ENCODE measurements at regions not wholly inside any gene's neighbourhood (a gene's known extent, or its start where the extent isn't known, plus 50 kb on each side); places are given as distances from the start of the nearest gene placed in this dataset.
"Not testable (repeated sequence)": the region's sequence is repeated elsewhere in the genome, so short reads cannot be mapped to it uniquely, and the experiment has no call there.

DNA sequence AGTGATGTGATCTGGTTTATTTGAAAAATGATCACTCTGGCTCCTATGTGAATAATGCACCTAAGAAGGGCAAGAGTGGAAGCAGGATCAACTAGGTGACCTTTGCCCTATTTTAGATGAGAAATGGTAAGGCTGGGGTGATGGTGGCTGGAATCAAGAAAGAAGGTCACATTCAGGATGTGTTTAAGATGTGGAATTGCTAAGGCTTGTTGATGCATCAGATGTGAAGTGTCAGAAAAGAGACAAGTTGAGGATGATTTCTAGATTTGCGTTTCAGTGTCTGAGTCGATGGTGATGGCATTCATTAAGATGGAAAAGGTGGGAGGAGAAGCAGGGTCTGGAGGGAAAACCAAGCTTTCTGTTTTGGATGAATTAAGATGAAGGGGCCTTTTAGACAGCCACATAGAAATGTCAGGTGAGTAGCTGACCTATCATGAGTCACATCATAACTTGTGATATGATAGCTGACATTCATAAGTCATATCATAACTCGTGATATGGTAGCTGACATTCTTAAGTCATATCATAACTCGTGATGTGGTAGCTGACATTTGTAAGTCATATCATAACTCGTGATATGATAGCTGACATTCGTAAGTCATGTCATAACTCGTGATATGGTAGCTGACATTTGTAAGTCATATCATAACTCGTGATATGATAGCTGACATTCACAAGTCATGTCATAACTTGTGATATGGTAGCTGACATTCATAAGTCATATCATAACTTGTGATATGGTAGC lies 101.2 kb upstream of the SEC11C start:
- DNase-seq (ENCODE audit: low spot score) = no peak

DNA sequence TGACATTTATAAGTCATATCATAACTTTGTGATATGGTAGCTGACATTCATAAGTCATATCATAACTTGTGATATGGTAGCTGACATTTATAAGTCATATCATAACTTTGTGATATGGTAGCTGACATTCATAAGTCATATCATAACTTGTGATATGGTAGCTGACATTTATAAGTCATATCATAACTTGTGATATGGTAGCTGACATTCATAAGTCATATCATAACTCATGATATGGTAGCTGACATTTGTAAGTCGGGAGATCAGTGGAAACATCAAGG lies 100.7 kb upstream of the SEC11C start:
- DNase-seq (ENCODE audit: low spot score) = not testable (repeated sequence)

DNA sequence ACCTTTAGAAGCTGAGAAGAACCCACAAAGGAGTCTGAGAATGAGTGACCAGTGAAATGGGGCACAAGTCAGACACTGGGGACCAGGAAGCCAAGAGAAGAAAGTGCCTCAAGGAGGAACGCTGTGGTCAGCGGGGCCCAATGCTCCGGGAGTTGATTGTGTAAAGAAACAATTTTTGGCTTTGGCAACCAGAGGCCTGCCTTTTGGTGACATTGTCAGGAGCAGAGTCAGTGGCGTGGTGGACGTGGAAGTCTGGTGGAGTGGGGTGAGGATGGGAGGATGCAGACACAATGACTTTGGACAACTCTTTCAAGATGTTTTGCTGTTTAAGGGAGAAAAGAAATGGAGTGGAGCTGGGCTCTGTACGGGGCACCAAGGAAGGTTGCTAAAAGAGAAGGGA lies 100.2 kb upstream of the SEC11C start:
- no peak for DNase-seq (ENCODE audit: low spot score)

DNA sequence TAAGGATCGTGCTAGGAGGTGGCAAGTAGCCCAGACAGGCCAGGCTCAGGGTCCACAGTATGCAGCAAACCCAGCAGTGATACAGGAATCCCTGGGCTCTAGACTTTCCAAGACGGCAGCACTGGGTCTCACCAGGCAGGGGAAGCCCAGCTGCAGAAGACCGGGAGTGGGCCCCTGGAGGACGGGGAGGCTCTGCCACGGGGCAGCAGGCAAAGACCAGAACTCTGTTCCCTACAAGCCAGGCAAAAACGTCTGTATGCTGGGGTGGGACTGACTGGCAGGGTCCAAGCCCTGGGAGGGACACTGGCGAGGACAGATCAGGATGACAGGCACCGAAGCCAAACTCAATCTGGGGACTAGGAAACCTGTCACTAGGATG lies 98.9 kb upstream of the SEC11C start:
- no peak for DNase-seq (ENCODE audit: low spot score)

DNA sequence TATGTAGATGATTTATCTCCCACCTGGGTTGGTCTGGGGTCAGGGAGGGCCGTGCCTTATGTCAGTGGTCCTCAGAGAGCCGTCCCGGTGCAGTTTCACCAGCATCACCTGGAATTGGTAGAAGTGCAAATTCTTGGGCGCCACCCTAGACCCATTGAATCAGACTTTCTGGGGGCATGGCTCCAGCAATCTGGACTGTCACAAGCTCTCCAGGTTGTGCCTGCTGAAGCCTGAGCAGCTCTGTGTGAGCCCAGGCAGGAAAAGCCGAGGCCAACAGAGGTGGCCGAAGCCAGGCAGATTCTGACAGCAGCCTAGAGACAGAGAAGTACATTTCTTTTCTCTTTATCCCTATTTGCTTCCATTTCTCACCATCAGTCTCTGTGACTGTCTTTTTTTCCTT lies 98.4 kb upstream of the SEC11C start:
- DNase-seq (ENCODE audit: low spot score) = no peak

DNA sequence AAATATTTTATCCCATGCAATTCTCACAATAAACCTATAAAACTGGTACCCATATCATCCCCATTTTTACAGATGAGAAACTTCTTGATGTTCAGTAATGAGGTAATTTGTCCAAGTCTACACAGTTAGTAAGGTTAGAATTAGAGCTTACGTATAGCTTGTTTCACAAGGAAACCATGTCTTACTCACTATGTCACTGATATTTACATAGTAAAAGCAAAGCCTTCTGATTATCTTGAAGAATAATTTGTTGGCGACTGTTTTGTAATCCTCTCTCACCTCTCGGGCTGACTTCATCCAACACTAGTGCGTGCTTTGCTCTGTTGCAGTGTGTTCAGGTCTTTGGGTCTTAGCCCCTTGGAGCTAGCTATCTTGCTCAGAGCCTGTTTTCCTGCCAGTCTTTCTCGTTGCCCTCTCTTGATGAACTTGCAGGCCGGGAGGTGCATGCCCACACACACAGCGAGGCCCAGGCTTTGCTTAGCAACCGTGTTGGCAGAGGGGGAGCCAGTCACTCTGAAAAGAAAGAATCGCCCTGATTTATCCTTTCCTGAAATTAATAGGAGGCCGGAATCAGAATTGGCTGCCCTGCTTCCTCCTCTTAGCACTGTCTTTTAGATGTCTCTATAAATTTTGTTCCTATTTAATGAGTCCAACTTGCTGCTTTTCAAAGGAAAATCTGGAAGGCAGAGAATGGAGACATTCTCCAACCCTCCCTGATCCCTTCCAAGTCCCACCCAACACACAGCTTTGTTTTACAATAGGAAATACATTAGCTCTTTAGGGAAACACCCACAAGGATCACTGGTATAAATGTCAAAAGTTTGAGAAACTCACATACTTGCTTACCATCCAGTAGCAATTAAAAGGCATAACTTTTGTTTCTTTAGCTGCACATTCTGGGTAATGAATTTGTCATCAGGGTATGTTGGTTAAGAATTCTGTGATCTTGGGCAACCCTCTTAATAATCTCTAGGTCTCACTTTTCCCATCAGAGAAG lies 97.6 kb upstream of the SEC11C start:
- no peak for DNase-seq (ENCODE audit: low spot score)

DNA sequence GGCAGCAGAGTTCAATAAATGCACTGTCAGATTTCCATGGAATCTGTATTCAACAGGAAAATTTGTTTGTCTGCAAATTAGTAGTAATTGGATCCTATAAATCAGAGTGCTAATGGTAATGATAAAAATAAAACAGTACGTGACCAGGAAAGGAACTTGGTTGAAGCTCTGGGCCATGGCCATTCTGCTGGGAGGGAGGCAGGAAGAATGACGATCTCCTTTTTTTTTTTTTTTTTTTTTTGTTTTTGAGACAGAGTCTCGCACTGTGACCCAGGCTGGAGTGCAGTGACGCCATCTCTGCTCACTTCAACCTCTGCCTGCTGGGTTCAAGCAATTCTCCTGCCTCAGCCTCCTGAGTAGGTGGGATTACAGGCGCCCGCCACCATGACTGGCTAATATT lies 94.8 kb upstream of the SEC11C start:
- DNase-seq (ENCODE audit: low spot score) = no peak

DNA sequence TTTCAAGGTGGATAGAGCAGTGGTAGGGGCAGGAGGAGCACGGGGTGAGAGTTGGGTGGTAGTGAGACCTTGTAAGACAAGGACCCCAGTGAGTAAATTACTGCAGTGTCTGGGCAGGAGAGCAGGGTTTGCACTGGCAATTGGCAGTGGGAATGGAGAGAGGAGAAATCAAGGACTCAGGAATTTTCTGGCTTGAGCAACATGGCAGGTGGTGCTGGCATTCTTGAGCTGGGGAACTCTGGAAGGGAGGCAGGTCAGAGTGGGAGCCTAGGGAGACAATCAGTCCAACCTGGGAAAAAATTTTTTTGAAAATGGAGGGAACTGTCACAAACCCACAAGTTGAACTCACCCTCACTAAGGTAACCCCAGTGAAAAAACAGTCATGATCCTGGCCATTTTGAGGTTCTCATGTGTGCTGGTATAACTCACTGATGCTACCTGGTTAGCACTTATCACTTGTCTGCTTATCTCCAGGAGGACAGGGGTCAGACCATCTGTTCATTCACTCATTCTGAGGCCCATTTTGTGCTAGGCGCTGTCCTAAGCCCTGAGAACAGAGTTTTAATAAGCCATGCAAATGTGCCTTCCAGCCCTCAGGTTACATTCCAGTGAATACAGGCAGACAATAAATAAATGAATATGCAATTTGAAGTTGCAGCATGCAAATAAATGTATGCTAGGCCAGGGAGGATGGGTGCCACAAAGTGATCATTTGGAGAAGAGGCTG lies 92.2 kb upstream of the SEC11C start:
- no peak for DNase-seq (ENCODE audit: low spot score)

DNA sequence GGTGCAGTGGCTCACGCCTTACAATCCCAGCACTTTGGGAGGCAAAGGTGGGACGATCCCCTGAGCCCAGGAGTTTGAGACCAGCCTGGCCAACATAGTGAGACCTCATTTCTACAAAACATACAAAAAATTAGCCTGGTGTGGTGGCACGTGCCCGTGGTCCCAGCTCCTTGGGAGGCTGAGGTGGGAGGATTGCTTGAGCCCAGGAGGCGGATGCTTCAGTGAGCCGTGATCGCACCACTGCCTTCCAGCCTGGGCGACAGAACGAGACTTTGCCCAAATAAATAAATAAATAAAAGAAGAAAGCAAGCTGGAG lies 91.7 kb upstream of the SEC11C start:
- no peak for DNase-seq (ENCODE audit: low spot score)

DNA sequence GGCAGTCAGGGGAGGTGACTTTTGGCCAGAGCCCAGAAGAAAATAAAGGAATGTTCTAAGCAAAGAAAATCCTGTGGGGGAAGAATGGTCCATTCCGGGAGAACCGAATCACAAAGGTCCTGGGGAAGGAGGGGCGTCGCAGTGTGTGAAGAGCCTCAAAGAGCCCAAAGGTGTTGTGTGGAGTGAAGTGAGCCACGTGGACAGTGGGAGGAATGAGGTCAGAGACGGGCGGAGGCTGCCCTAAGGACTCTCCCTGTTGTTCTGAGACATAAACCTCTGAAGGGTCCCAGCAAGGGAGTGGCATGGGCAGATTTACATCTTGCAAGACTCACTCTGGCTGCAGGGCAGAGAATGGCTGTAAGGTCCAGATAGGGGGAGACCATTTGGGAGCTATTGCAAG lies 91.3 kb upstream of the SEC11C start:
- DNase-seq (ENCODE audit: low spot score) = no peak

DNA sequence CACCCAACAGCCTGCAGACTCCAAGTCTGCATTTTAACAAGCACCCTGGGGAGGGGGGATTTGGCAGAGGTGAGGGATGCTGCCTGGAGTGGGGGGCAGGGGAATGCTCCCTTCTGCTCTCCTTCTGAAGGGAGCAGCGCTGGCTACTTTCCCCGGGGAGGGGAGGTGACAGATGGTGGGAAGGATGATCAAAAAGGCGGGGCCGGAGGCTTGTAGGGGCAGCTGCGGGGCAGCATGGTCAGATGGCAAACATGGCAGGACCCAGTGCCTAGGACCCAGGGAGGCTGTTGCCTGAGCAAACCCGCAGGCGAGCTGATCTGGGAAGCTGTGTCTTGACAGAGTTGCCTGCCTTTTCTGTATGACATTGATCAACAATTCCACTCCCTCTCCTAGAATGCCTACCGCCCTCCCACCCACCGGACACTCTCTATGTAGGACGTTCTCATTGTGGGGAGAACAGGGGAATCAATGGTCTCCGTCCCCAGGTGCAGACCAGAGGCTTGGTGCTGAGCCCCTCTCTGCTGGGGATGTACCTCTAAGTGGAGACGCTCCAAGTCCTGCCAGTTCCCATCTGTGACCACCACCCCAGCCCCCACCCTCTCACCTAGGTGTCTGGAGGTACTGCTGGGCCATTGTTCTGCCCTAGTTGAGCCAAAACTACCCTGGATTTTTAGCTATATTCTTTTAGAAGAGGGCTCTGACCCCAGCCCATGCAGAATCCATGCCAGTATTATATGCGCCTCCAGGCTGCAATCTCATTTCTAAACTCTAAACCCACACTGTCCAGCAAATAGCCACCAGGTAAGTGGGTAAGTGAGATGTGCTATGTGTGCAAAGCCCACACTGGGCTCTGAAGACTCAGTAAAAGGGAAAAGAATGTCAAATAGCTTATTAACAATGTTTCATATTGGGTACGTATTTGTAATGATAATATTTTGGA lies 89.7 kb upstream of the SEC11C start:
- DNase-seq (ENCODE audit: low spot score) = no peak

DNA sequence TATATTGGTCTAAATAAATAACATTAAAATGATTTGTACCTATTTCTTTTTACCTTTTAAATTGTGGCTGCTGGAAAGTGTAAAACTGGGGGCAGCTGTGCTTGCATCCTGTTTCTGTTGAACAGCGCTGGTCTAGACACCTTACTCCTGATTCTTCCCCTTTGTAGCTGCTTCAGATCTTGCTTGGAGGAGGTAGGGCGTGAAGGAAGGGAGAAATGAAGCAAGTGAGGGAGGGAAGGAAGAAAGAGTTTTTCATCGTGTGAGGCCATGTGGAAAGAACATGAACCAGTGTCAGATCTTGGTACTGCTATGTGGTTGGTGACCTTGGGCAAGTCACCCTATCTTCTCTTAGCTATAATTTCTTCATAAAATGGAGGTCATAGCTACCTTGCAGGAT lies 89.0 kb upstream of the SEC11C start:
- no peak for DNase-seq (ENCODE audit: low spot score)

DNA sequence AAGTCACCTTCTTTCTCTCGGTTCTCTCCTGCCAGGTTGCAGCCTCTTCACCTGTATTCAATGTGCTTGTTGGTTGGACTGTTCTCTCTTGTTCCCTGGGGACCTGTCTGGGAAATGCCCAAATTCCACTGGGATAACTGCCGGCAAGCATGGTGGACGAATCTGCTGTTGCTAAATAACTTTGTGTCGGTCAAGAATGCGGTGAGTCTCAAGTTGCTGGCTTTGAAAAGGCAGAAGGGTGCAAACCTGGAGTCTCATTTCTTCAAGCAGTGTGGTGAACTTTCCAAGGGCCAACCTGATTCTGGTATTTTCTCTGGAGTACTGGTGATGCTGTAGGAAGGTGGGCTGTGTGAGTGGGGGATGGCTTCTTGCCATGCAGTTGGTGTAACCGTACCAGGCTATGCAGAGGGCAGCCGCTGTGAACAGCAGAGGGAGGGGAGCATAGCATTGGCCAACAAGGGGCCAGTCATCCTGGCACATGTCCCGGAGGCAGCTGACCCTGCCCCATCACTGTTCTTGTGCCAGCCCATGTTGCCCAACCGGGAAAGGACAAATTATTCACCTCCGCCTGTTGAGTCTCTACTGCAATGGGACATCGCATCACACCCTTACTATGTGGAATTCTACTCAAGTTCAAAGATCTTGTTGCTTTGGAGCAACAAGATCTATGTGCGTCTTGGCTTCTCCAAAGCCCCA lies 88.1 kb upstream of the SEC11C start:
- no peak for DNase-seq (ENCODE audit: low spot score)

DNA sequence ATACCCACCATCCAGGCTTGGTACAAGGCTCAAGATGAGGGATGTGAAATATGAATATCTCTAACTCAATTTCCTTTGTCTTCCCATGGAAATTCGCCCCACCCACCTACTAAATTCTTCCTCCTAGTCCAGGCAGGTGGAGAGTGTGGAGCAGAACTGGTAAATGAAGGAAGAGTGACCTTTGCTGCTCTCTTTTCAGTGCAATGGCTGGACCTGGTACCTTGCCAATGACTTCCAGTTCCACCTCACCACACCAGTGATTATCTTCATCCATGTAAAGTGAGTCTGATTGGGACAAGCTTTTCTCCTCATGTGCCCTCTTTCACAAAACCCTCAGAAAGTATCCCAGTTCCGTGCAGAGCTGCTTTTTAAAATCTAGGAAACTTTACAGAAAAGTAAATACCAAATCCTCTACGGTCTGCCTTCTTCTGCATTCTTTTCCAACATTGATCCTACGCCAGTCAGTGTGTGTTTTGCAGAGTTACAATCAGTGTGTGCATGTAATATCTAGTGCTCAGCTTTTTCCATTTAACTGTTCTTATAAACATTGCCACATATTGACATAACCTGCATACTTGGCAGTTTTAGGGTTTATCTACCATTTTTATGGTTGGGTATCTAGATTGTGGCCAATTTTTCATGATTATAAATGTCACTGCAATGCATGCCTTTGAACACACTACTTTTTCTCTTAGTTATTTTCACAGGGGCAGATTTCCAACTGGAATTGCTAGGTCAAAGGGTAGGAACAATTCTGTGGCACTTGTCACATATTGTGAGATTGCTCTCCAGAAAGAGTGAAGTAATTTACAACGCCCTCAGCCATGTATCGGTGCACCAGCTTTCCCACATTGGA lies 86.5 kb upstream of the SEC11C start:
- no peak for DNase-seq (ENCODE audit: low spot score)

DNA sequence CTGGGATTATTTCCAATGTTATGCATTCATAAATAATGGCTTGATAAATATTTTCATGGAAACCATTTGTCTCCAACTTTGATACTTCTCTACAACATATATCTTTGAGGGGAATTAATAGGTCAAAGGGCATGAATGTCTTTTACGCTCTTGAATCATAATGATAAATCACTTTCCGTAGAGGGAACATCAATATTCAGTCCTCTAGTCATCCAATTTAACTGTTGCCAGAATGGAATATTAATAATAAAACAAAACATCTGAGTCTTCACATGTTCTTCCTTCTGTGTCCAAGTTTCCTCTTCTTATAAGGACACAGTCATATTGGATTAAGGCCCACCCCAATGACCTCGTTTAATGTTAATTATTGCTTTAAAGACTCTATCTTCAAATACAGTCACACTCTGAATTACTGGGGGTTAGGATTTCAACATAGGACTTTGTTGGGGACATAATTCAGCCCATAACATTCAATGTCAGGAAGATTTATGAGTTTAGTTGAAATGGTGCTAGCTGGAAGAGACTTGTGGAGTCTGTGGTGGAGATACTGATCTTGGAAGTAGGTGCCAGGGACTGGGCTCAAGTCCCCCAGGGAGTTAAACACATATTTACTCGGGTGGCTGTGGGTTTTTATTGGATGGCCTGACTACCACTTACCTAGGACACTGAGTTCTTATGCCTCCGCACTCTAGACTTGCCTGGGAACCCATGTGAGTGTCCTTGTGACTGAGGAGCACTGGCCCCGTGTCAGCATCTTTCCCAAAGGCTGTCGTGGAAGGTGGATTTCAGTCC lies 85.0 kb upstream of the SEC11C start:
- no peak for DNase-seq (ENCODE audit: low spot score)

DNA sequence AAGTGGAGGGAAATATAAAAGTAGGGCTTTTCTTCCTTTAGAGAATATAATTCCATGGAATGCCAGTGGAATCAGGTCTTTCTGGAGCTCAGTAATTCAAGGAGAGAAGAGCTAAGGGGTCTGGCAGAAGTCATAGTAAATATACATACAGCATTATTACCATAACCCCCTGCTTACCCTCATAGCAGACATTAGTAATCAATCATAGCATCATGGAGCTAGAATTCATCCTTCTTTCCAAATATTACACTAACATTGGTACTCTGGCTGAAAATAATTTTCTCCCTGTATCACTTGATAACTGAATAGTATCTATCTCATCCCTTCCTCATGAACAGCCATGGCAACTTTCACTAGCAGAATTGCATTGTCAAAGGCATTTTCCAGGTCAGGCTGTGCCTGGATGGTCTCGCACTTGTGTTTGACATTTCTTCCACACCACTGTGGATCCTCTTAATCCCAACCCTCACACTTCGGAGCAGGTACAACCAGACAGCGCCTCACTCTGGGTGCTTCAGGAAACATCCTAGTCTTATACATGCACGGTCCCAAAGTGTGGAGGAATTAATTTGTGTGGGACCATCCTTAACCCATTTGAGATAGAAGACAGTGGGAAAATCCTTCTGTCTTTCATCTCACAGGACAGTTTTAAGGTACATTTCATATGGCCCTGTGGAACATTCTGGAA lies 84.2 kb upstream of the SEC11C start:
- DNase-seq (ENCODE audit: low spot score) = no peak

DNA sequence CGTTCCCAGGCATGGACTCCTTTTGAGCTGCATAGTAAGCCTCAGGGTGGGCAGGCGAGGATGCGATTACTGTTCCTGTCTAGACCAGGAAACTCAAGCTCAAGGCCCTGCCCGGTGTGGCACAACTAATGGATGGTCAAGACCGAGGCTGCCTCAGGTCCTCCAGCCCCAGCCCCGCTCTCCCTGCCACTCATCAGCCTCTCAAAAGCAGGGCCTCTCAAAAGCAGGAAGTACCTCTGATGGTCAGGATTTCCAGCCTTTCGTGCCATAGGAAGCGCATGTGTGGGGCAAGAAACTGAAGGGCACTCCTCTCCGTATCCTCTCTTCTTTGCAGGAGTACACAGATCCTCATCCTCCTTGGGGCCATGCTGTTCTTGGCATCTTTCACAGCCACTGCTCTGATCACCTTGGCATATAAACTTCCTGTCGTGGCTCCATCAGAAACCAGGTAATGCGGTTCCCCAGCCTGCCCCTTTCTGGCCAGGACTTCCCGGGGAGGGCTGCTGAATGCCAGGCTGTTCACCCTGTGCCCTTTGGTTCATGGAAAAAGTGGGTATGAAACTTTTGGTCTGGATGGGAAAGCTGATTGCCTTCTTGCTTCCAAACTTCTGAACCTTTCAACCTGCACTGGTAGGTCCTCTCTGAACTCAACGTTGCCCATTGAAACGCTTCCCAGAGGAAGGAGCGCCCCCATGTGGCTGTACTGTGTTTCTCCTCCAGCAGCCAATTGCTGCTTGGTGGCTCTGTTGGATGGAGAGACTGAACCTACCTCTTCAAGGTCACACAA lies 82.8 kb upstream of the SEC11C start:
- DNase-seq (ENCODE audit: low spot score) = peak; percentile 16

DNA sequence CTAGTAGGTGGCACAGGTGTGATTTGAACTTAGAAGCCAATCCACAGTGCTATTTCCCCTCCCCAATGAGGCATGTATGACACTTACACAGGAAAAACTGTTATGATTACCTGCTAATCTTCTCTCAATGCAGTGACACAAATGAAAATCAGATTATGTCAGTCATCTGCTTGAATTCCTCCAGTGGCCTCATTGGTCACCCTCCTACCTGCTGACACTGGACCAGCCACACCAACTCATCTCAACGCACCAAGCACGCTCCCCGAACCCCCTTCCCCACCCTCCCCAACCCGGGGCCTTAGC lies 82.2 kb upstream of the SEC11C start:
- no peak for DNase-seq (ENCODE audit: low spot score)

Measured in hematopoietic multipotent progenitor cell treated with erythropoietin and hydrocortisone succinate and interleukin-3 and kit ligand, for 15 days (in vitro differentiated cells).